GM23338 (cell line): ENCODE measurements at regions not wholly inside any gene's neighbourhood (a gene's known extent, or its start where the extent isn't known, plus 50 kb on each side); places are given as distances from the start of the nearest gene placed in this dataset.

ENCODE experiments used
- EZH2 ChIP-seq: fragments of 200-600 bp; sonication (generic); IDR thresholded peaks from one replicate; pipeline ENCODE4 v1.8.0; 2017; ENCODE audit warnings: antibody characterized with exemption, mild to moderate bottlenecking, low read depth; ENCODE audit not compliant: unreplicated experiment
- JUNB ChIP-seq: IDR thresholded peaks from one replicate; pipeline ENCODE4 v1.6.1; 2016; ENCODE audit warnings: antibody characterized with exemption; ENCODE audit not compliant: unreplicated experiment
- POLR2AphosphoS5 ChIP-seq: IDR thresholded peaks from 2 replicates; pipeline ENCODE4 v1.6.1; 2016; ENCODE audit warnings: antibody characterized with exemption, low read depth
- REST ChIP-seq: IDR thresholded peaks from one replicate; pipeline ENCODE4 v1.6.1; 2018; ENCODE audit warnings: antibody characterized with exemption; ENCODE audit not compliant: unreplicated experiment
- ZNF331 ChIP-seq: fragments of 250-450 bp; sonication (Bioruptor Pico); IDR thresholded peaks from 2 replicates; pipeline ENCODE4 v1.5.0; 2020; ENCODE audit warnings: low read depth, mild to moderate bottlenecking, moderate library complexity
- TF ChIP-seq, protein P1 (sequence below), 2 experiments: fragments of 200-600 bp in 1 of 2; sonication (generic) in 1 of 2; conservative IDR thresholded peaks; 2 replicates each; pipeline versions ENCODE4 v1.5.1 to v1.6.1; 2016 to 2017; ENCODE audit warnings: antibody characterized with exemption in 2 of 2, low read depth in 2 of 2, mild to moderate bottlenecking in 2 of 2, moderate library complexity in 1 of 2

GRCh38 chr14:58784931-58785330 is 147.2 kb downstream of the DACT1 start:
- TF ChIP-seq, protein P1, sequence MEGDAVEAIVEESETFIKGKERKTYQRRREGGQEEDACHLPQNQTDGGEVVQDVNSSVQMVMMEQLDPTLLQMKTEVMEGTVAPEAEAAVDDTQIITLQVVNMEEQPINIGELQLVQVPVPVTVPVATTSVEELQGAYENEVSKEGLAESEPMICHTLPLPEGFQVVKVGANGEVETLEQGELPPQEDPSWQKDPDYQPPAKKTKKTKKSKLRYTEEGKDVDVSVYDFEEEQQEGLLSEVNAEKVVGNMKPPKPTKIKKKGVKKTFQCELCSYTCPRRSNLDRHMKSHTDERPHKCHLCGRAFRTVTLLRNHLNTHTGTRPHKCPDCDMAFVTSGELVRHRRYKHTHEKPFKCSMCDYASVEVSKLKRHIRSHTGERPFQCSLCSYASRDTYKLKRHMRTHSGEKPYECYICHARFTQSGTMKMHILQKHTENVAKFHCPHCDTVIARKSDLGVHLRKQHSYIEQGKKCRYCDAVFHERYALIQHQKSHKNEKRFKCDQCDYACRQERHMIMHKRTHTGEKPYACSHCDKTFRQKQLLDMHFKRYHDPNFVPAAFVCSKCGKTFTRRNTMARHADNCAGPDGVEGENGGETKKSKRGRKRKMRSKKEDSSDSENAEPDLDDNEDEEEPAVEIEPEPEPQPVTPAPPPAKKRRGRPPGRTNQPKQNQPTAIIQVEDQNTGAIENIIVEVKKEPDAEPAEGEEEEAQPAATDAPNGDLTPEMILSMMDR (conservative IDR thresholded peaks at IDR 0.05; ENCODE audit: low read depth in 2 of 2) = no peak
- TF ChIP-seq EZH2 (no peak), POLR2AphosphoS5 (no peak), REST (no peak), JUNB (no peak), ZNF331 (no peak)
